SH-SY5Y (cell line): ENCODE measurements at regions not wholly inside any gene's neighbourhood (a gene's known extent, or its start where the extent isn't known, plus 50 kb on each side); places are given as distances from the start of the nearest gene placed in this dataset.

Experiments
- GATA2 ChIP-seq: IDR thresholded peaks from 2 replicates; pipeline ENCODE4 v1.6.1; 2011; ENCODE audit warnings: mild to moderate bottlenecking, low read depth, low read length
- GATA3 ChIP-seq: IDR thresholded peaks from 2 replicates; pipeline ENCODE4 v1.6.1; 2011; ENCODE audit warnings: low read depth, mild to moderate bottlenecking, low read length, moderate library complexity

GRCh38 chr20:48503166-48503815, 324.5 kb downstream of the PREX1 start:
- no peak for TF ChIP-seq GATA3
- no peak for TF ChIP-seq GATA2
